ENCODE measurements at regions not wholly inside any gene's neighbourhood (a gene's known extent, or its start where the extent isn't known, plus 50 kb on each side); places are given as distances from the start of the nearest gene placed in this dataset.

DNA sequence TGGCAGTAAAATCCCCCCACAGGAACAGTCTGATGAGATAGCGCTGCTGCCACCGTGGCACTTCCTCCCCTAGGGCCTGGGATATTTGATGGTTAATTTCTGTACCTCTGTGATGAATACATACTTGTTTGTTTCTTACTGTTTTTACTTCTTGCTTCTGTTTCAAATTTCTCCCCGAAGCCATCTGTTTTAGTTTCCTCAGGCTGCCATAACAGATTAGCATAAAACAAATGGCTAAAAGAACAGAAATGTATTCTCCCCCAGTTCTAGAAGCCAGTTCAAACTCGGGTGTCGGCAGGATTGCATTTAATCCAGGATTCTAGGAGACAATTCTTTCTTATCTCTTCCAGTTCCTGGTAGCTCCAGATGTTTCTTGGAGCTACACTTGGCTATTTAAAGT, 435.9 kb downstream of the DSEL start:
- Mint-ChIP-seq H3K4me1 (ENCODE audit: unreplicated experiment) (no peaks in the 10 kb centered on the region), H3K4me3 (no peak overlapping the region), H3K27ac (no peak overlapping the region), H3K9me3 (no peaks in the 10 kb centered on the region), H3K27me3 (no peaks in the 10 kb centered on the region), H3K36me3 (no peaks in the 10 kb centered on the region)
- no peak for DNase-seq (ENCODE audit: extremely low spot score, unreplicated experiment)
- TF ChIP-seq, protein P1, sequence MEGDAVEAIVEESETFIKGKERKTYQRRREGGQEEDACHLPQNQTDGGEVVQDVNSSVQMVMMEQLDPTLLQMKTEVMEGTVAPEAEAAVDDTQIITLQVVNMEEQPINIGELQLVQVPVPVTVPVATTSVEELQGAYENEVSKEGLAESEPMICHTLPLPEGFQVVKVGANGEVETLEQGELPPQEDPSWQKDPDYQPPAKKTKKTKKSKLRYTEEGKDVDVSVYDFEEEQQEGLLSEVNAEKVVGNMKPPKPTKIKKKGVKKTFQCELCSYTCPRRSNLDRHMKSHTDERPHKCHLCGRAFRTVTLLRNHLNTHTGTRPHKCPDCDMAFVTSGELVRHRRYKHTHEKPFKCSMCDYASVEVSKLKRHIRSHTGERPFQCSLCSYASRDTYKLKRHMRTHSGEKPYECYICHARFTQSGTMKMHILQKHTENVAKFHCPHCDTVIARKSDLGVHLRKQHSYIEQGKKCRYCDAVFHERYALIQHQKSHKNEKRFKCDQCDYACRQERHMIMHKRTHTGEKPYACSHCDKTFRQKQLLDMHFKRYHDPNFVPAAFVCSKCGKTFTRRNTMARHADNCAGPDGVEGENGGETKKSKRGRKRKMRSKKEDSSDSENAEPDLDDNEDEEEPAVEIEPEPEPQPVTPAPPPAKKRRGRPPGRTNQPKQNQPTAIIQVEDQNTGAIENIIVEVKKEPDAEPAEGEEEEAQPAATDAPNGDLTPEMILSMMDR (conservative IDR thresholded peaks at IDR 0.05), result no peak

DNA sequence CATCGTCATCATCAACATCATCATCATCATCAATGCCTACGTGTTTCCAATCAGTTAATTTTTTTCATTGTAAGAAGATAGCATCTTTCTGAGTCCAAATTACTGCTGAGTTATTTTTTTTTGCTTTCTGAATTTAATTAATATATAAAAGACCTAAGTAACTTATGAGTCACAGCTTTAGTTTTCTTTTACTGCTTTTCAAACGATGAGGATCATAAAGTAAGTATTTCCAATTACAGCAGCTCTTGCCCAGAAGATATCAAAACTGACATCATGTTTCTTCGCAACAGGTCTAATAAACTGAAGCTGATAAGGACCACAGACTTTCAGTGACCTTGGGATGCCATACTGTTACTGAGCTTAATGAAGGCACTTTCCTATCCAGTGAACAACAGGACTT, 442.2 kb downstream of the DSEL start:
- Mint-ChIP-seq H3K27me3 (no peaks in the 10 kb centered on the region), H3K9me3 (no peaks in the 10 kb centered on the region), H3K27ac (no peak overlapping the region), H3K4me3 (no peak overlapping the region), H3K4me1 (ENCODE audit: unreplicated experiment) (no peaks in the 10 kb centered on the region), H3K36me3 (no peaks in the 10 kb centered on the region)
- TF ChIP-seq, protein P1 (conservative IDR thresholded peaks at IDR 0.05), result no peak
- no peak for DNase-seq (ENCODE audit: extremely low spot score, unreplicated experiment)

DNA sequence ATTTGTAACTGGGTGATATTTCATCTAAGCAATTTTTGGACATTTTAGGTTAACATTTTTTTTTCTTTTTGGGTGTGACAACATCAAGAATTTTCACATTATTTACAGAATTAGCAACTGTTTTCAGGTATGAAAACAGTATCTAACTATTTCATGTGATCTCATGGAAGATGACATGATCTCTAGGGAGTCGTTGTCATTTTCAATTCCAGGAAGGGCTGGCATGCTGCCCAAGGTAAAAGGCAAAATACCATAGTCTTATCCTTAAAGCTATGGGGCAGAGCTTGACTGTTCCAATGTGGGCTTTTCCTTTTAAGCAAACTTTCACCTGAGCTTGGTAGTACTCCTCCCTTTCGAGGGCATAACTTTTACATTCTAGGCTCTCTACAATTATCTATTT, 443.7 kb downstream of the DSEL start:
- Mint-ChIP-seq H3K27me3 (no peaks in the 10 kb centered on the region), H3K4me3 (no peak overlapping the region), H3K4me1 (ENCODE audit: unreplicated experiment) (no peaks in the 10 kb centered on the region), H3K27ac (no peak overlapping the region), H3K36me3 (no peaks in the 10 kb centered on the region), H3K9me3 (no peaks in the 10 kb centered on the region)
- TF ChIP-seq, protein P1 (conservative IDR thresholded peaks at IDR 0.05), result no peak
- no peak for DNase-seq (ENCODE audit: extremely low spot score, unreplicated experiment)

DNA sequence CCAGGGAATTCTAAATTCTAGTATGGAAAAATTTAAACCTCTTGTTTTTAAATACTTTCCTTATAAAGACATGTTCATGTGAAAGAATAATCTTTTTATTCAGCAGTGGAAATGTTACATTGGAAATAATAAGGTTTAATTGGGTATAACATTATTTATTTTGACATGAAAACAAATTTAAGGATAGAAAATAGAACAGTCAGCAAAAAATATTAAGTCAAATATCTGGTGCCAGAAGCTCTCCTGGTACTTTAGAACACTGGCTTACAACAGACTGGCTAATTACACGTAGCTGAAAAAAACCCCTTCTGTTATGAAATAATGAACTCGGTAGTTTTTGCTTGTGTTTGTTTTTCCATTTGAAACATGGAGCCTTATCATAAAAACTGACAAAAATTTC, 447.9 kb downstream of the DSEL start:
- Mint-ChIP-seq H3K4me1 (ENCODE audit: unreplicated experiment) (no peaks in the 10 kb centered on the region), H3K36me3 (no peaks in the 10 kb centered on the region), H3K27me3 (no peaks in the 10 kb centered on the region), H3K9me3 (no peaks in the 10 kb centered on the region), H3K4me3 (no peak overlapping the region), H3K27ac (no peak overlapping the region)
- TF ChIP-seq, protein P1 (conservative IDR thresholded peaks at IDR 0.05), result no peak
- DNase-seq (ENCODE audit: extremely low spot score, unreplicated experiment), result no peak

DNA sequence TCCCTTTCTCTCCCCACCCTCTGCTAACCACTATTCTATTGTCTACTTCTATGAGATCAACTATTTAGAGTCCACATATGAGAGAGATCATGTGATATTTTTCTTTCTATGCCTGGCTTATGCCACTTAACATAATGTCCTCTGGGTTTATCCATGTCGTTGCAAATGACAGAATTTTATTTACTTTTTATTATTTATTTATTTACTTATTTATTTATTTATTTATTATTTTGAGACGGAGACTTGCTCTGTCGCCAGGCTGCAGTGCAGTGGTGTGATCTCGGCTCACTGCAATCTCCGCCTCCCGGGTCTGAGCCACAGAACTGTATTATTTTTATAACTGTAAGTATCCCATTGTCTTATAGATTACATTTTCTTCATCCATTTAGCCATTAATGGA, 443.4 kb upstream of the CDH19 start:
- H3K27me3 Mint-ChIP-seq, result no peaks in the 10 kb centered on the region
- no peaks in the 10 kb centered on the region for H3K36me3 Mint-ChIP-seq
- no peaks in the 10 kb centered on the region for H3K9me3 Mint-ChIP-seq
- H3K4me1 Mint-ChIP-seq (ENCODE audit: unreplicated experiment), result no peaks in the 10 kb centered on the region
- no peak overlapping the region for H3K4me3 Mint-ChIP-seq
- TF ChIP-seq, protein P1 (conservative IDR thresholded peaks at IDR 0.05), result no peak
- DNase-seq (ENCODE audit: extremely low spot score, unreplicated experiment), result no peak
- no peak overlapping the region for H3K27ac Mint-ChIP-seq

DNA sequence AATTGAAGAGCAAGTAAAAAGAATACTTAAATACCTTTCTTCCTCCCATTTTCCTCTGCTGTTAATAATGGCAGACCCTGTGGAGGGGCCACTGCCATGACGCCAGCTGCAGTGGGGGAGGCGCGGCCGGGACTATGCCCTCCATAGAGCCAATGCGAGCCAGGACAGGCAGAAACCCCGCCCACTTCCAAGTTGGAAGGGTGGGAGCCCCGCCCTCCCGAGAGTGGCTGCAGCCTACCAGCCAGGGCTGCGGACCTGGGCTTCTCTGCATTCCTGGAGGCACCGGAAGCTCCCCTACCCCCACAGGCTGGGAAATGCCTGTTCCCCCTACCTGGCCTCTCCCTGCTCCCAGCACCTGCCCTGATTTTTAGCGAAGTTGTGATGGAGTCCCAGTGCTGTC, 439.4 kb upstream of the CDH19 start:
- TF ChIP-seq, protein P1 (conservative IDR thresholded peaks at IDR 0.05), result no peak
- no peaks in the 10 kb centered on the region for H3K36me3 Mint-ChIP-seq
- no peak overlapping the region for H3K4me3 Mint-ChIP-seq
- H3K9me3 Mint-ChIP-seq, result no peaks in the 10 kb centered on the region
- no peak overlapping the region for H3K27ac Mint-ChIP-seq
- DNase-seq (ENCODE audit: extremely low spot score, unreplicated experiment), result no peak
- no peaks in the 10 kb centered on the region for H3K27me3 Mint-ChIP-seq
- no peaks in the 10 kb centered on the region for H3K4me1 Mint-ChIP-seq (ENCODE audit: unreplicated experiment)
